HG02571 (cell line): ENCODE measurements at regions not wholly inside any gene's neighbourhood (a gene's known extent, or its start where the extent isn't known, plus 50 kb on each side); places are given as distances from the start of the nearest gene placed in this dataset.

Source experiments
- ATAC-seq: cut with Tn5 transposase; IDR thresholded peaks from one replicate; pipeline ENCODE4 v1.9.1; 2021; ENCODE audit warnings: mild to moderate bottlenecking, moderate library complexity; ENCODE audit not compliant: unreplicated experiment

- no peak for ATAC-seq
Observed at GRCh38 chr18:77505499-77505898, 255.9 kb downstream of the GALR1 start.

- ATAC-seq = no peak
Observed at GRCh38 chr18:77512152-77512551, 262.5 kb downstream of the GALR1 start.

- ATAC-seq = no peak
Observed at GRCh38 chr18:77517901-77518300, 268.3 kb downstream of the GALR1 start.

GRCh38 chr18:77520767-77521166 lies 271.1 kb downstream of the GALR1 start:
- ATAC-seq = no peak

GRCh38 chr18:77522051-77522675 lies 272.5 kb downstream of the GALR1 start:
- no peak for ATAC-seq

GRCh38 chr18:77524909-77525308 lies 275.3 kb downstream of the GALR1 start:
- ATAC-seq = no peak

GRCh38 chr18:77526962-77527361 lies 277.3 kb downstream of the GALR1 start:
- no peak for ATAC-seq

- no peak for ATAC-seq
Observed at GRCh38 chr18:77528872-77529271, 279.2 kb downstream of the GALR1 start.

GRCh38 chr18:77529492-77530176 lies 280.0 kb downstream of the GALR1 start:
- ATAC-seq = no peak

GRCh38 chr18:77530732-77531131 lies 281.1 kb downstream of the GALR1 start:
- ATAC-seq = no peak

GRCh38 chr18:77539860-77540259 lies 290.2 kb downstream of the GALR1 start:
- ATAC-seq = no peak

GRCh38 chr18:77544792-77545191 lies 295.1 kb downstream of the GALR1 start:
- ATAC-seq = no peak

- no peak for ATAC-seq
Observed at GRCh38 chr18:77547757-77548156, 298.1 kb downstream of the GALR1 start.

GRCh38 chr18:77548790-77549420 lies 299.3 kb downstream of the GALR1 start:
- no peak for ATAC-seq

- no peak for ATAC-seq
Observed at GRCh38 chr18:77550625-77551024, 301.0 kb downstream of the GALR1 start.

GRCh38 chr18:77551055-77551454 lies 301.4 kb downstream of the GALR1 start:
- no peak for ATAC-seq

- ATAC-seq = no peak
Observed at GRCh38 chr18:77552945-77553344, 303.3 kb downstream of the GALR1 start.

GRCh38 chr18:77554061-77554460 lies 304.4 kb downstream of the GALR1 start:
- no peak for ATAC-seq

GRCh38 chr18:77557046-77557587 lies 307.5 kb downstream of the GALR1 start:
- no peak for ATAC-seq

GRCh38 chr18:77559274-77559910 lies 309.7 kb downstream of the GALR1 start:
- ATAC-seq = no peak

GRCh38 chr18:77560341-77560992 lies 310.8 kb downstream of the GALR1 start:
- ATAC-seq = no peak
